NCI-H1105 (cell line): ENCODE measurements at regions not wholly inside any gene's neighbourhood (a gene's known extent, or its start where the extent isn't known, plus 50 kb on each side); places are given as distances from the start of the nearest gene placed in this dataset.

ENCODE experiments used
- DNase-seq: peaks from one replicate; lab custom pipeline; 2025; lab: John Stamatoyannopoulos, UW

DNA sequence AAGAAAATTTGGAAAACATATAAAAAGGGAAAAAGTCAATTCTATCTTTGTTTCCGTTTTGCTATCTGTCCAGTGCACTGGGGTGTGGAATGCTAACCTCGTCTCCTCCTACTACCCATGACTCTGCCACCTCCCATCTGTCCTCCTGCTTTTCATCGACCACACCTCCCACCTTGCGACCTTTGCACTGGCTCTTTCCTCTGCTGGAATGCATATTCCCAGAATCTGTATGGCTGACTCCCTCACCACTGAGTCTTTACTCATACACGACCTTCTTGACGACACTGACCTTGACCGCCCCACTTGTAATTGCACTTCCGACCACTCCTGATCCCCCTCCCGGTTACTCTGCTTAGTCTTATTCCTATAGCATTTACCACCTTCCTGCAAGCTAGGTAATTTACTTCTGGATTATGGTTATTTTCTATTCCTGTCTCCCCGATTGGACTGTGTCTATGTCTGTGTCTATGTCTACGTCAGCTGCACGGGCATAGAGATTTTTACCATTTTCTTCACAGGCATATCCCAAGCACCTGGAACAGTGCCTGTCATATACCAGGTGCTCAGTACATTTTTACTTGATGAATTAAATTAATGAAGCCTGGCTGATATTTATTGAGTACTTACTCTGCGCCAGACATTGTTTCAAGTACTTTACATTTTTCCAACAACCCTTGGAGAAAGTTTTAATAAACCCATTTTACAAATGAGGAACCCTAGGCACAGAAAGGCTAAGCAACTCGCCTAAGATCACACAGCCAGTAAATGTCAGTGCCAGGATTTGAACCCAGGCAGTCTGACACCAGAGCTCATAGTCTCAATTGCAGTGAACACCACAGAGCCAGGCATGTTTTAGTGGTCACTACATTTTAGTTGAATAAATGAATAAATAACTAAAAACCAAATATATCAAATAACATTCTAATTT lies 54.0 kb upstream of the SLC22A11 start:
- DNase-seq = no peak

DNA sequence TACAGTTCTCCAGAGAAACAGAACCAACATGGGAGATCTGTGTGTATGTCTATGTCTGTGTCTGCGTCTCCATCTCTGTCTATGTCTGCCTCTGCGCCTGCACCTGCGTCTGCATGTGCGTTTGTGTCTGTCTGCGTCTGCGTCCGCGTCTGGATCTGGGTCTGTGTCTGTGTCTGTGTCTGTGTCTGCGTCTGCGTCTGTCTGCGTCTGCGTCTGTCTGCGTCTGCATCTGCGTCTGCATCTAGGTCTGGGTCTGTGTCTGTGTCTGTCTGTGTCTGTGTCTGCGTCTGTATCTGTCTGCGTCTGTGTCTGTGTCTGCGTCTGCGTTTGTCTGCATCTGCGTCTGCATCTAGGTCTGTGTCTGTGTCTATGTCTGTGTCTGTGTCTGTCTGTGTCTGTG lies 53.1 kb upstream of the SLC22A11 start:
- no peak for DNase-seq

GRCh38 chr11:64503186-64503753 lies 52.5 kb upstream of the SLC22A11 start:
- DNase-seq = no peak

DNA sequence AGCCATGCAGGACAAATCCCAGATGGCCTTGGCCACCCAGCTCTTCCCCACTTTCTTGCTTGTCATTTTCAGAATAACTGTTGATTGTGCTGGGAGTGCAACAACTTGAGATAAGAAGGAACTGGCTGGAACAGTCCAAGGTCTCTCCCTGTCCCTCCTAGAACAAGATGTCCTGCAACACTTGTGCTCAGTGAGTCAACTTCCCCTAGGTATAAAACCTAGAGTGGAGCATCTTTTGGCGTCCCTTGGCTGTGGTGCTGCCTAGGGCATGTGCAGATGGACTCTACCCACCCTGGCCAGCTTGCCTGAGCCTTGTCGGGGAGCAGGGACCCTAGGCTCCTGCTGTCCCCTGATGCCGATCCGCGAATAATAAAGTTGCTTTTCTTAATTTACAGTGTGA lies 50.7 kb upstream of the SLC22A11 start:
- DNase-seq = no peak
